Right renal cortex interstitium (tissue), 3 donors: ENCODE measurements at regions not wholly inside any gene's neighbourhood (a gene's known extent, or its start where the extent isn't known, plus 50 kb on each side); places are given as distances from the start of the nearest gene placed in this dataset.

ENCODE experiments used
- DNase-seq, 3 donors: peaks; one replicate each; pipeline ENCODE4 v3.0.0-alpha.2; 2013; ENCODE audit warnings: low read depth in 3 of 3, low spot score in 2 of 3

DNA sequence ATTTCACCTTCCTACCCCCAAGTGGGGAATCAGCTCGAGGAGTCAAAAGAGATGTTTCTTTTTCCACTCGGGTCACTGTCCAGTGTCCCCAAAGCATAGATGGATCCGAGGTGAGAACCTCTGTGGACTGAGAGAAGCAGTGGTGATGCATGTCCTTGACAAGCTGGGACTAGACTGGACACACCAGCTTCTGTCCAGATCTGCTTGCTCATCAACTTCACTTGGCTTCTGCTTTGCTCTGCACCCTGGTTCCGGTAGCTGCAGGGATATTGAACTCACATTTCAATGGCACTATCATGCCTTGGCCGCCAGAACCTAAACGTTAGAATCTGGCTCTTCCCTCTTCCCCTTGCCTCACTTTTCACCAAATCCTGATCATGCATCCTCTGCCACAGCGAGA is 50.3 kb upstream of the CXCL12 start:
- no peak for DNase-seq

DNA sequence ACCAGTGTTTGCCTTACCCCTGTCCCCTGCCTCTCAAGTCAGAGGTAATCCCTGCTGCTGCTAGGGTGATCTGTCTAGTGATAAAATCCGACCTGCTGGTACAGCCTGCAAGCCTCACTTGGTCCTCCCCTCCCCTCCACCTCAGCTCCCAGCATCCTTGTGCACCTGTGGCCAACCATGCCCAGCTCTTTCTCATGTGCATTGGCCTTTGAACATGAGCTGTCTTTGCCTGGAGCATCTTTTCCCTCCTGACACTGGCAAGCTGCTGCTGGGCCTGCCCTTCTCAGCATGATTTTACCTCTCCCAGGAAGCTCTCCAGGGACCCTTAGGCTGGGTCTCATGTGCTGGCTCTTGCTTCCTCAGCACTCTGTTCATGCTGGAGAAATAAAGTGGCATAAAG is 51.3 kb upstream of the CXCL12 start:
- no peak for DNase-seq

DNA sequence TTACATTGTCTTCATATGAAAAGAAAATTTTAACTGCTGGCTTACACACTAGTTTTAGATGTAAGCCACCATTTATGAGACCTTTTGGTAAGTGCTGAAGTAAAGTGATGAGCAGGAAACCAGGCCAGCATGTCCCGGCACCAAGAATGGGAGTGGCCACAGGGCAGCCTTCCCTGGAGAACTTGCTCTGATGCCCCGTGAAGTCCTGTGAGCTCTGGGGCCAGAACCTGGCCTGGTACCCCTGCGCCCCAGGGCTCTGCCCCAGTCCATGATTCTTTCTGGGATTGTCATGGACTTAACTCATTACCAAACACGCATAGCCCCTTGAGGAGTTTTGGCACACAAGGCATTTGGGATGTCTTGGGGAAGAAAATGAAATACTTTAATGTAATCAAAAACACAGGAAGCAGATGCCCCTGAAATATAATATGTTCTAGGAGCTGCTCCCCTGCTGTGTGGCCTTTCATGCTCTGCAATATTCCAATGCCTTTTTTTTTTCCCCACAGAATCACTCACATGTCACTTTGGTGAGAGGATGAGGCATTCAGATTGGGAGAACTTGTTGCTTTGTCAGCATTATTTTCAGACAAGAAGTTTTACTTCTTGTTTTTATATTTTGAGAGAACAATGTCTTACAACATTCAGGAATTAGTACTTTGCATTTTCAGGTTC is 53.1 kb upstream of the CXCL12 start:
- DNase-seq: no peak

DNA sequence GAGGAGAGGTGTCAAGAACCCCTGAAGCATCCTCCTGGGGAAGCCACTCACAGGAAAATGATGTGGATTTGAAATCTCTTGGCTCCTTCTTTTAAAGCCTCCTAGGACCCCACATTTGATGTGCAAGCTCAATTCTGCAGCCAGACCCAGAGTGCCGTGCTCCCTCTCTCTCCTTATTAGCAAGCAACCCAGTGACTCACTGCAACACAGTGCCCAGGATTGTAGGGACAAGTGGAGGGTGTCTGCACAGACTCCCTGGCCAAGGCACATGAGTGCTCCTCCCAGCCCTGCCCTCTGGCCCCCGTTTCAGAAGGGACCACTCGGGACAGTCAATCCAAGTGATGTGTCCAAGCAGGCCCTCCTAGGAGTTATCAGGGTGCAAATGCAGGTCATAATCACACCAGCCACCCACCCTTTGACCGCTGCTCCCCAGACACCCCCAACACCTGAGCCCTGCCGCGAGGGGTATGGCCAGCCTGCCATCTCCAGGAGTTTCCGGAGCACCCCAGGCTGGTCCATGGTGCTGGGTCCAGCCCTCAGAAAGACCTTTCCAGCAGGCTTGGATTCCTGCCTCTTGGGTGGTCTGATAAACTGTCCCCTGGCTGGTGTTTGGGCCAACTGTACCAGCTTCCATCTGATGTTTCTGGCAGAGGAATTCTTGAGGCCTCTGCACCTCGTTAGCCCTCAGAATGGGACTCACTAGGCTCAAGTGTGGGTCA is 54.5 kb upstream of the CXCL12 start:
- no peak for DNase-seq

DNA sequence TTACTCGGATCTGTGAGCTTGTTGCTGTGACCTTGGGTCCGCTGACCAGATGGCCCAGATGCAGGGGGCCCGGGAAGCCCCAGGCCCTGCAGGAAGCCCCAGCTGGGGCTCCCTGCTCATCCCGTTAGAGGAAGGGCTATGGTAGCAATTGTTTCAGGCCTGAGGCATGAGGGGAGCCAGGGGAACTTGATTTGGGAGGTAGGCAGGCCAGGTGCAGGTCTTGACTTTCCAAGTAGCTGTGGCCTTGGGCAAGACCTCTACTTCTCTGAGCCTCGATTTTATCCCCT is 55.0 kb upstream of the CXCL12 start:
- no peak for DNase-seq

DNA sequence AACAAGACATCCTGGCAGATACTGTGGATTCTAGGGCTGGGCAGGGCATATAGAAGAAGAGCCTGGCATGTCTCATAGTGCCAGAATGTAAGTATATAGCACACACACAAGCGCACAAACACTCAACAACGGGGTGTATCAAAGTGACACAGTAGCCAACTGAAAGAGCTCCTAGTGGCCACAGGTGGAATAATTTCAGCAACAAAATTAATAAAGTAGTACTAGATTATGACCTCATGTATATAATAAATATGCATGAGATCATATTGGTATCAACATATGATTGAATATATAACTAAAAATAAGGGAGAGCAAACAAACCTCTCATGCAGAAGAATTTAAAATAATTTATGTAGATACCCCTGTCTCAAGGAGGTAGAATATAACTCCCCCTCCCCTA is 72.4 kb upstream of the CXCL12 start:
- no peak for DNase-seq

DNA sequence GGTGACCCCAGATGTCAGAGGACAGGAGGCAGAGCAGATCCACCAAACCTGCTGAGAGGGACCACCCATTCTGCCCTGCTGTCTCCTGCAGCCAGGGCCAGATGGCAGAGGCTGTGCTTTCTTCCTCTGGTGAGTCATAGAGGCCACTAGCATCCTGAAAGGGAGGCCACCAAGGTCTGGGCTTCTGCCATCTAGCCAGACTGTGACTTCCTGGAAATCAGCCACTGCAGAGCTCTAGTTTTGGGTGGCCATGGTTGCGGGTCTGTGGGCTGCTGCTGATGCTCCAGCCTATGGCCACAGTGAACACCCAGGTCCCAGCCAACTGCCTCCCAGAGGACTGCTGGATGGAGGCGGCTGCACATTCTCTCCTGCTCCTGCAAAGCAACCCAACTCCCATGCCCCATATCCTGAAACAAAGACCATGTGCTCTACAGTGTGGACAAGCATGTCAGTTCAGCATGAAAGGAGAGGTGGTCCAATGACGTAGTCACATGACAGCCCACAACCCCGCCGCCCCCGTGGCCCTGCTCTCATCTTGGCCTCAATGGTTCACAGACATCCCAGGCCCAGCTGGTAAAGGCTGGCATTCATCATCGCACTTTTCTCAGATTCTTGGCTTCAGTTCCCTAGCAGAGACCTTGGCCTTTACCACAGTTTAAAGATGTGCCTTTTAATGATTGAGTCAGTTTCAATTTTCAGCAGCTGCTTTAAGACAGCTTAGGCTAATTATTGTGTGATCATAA is 73.9 kb upstream of the CXCL12 start:
- no peak for DNase-seq

DNA sequence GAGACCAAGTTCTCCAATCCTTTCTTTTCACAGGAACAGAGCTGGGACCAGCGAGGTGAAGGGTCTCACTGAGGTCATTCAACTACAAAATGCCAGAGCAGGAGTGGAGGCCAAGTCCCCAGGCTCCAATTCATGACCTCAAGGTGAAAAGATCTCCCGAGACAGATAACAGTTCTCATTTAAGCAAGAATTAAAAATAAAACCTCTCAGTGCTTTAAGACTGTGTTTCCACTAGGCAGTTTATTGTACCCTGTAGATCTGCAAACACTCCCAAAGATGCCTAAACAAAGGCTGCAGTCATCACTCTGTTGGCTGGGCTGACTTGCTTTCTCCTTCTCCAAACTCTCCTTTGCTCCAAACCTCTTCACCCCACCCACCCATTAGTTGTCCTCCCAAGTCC is 74.8 kb upstream of the CXCL12 start:
- DNase-seq: no peak

DNA sequence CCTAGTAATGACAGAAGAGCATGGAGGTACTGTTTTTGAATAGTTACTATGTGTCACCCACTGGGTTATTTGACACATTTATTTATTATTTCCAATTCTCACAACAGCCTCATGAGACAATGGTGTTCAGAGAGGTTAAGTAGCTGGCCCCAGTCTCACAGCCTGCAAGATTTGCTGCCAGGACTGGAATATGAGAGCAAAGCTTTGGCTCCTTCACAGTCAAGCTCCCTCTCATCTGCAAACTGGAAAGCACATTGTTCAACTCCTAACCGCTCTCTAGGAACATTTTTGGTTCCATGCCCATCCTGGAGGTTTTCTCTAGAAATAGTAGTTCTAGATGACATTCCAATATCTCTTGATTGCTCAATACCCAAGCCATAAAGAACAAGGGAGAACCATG is 75.5 kb upstream of the CXCL12 start:
- no peak for DNase-seq

DNA sequence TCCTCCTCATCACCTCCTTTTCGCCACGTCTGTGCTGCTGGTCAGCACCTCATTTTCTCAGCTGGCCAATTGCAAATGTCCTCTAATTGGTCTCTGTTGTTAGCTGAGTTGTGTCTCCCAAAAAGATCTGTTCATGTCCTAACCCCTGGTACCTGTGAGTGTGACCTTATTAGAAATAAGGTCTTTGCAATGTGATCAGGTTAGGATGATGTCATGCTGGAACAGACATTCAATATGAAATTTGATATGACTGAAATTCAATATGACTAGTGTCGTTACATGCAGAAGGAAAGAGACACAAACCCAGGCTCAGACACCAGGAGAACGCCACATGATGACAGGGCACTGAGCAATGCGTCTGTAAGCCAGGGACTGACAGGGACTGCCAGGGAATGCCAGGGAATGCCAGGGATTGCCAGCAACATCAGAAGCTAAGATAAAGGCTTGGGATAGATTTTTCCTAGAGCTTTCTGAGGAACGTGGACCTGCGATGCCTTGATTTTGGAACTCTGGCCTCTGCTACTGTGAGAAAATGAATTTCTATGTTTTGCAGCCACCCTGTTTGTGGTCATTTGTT is 77.5 kb upstream of the CXCL12 start:
- no peak for DNase-seq

DNA sequence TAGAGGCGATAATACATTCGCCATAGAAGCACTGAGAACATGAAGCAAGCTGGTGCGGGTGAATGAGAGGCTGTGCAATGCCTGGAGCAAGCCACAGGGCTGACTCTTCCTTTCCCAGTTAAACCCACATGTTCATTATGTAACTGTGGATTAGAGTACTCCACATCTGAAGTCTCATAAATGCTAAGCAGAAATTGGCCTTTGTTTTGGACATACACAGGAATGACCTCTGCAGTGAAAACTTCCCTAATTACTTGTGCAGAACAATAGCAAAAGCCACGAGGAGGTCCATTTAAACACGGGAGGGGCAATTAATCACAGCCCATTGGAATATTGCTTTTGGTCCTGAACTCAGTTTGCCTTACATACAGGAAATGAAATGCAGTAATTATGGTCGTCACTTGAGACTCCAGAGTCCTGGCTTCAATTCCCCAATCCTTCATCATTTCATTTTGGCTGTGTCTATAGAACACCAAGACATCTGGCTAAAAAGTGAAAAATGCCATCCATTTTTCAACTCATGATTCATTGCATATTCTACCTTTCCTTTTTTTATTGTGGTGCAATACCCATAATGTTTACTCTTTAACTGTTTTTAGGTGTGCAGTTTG is 78.7 kb upstream of the CXCL12 start:
- DNase-seq: no peak

DNA sequence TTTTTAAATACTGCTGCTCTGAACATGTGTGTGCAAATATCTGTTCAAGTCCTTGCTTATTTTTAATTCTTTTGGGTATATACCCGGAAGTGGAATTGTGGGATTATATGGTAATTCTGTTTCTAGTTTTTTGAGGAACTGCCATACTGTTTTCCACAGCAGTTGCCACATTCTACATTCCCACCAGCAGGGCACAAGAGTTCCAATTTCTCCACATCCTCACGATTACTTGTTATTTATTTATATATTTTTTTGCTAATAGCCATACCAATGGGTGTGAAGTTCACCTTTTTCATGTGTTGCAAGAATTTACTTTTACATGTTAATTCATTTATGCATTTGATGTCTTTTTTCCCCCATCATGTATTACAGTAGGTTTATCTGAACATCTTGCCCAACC is 79.6 kb upstream of the CXCL12 start:
- DNase-seq: no peak

DNA sequence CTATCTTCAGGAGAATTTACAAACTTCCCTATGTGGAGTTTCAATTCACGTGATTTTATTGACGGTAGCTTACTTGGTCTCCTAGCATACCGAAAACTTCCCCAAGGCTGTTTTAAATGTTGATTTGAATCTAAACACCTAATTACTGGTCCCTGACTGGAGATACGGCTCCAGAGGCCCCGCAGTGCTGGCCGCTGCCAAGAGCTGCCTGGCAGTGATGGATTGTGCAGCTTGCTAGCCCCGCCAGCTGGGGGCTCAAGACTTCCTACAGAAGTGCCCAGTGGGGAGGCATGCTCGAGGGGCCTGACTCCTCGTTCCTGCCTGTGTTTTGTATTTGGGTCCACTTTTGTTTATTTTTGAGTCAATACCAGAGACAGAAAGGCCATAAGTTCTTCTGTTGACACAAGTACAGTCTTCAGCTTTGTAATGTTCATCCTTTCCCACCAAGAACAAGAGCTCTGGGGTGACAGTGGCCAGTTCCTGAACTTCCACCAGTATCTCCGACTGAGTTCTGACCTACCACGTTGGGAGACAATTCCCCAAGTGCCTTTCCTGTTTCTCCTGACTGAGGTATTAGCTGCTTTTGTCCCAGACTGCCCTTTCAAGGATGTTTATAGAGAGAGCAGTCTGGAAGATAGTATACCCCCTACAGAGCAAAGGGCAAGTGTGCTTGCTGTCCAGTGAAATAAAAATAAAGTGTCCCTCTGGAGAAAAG is 80.7 kb upstream of the CXCL12 start:
- DNase-seq: no peak

DNA sequence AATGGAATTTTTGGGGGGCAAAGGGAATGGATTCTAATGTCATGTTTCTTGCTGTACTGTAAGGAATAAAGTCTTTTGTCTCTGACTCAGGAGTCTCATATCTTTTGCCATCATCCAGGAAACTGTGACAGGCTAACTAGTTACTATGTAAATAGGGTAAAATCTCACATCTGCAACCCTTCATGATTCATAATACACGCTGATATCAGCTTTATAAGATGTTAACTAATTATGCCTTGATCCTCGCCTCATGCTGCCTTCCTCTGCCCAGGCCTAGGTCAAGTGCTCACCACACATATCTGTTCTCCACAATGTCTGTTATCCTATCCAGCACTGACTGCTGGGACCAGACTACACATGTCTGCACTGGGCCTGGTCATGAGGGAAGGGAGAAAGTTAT is 81.3 kb upstream of the CXCL12 start:
- no peak for DNase-seq

DNA sequence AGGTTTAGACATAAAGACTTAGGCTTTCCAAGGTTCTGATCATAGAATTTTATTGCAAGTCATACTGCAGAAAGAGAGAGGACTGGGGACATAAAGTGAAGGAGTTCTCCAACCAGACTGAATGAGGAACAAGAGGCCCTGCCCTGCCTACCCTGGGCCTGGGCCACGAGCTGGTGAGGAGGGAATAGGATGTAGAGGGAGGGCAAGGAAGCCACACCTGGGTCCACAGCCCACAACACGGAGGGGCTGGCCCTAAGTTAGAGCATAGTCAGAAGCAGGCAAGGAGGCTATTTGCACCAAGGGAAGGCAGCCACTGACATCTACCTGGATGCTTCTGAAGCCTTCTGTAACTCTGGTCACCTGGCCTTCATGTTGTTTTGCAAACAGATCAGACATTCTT is 82.2 kb upstream of the CXCL12 start:
- no peak for DNase-seq

DNA sequence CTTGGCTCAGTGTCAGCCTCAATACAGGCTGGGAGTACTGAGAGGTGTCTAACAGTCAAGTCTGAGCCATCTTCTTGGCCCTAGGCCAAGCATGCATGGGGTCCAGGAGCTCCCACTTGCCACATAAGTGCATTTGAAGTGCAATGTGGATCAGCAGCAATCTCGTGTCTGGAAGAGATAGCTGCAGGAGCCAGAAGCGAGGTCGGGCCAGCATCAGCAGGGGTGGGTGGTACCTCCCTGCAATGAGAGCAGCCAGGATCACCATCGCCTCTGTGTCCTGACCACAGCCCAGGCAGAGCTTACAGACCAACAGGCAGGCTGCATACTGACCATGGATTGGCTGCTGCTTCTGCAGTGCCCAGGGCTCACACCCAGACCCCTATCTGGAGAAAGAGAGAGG is 83.0 kb upstream of the CXCL12 start:
- no peak for DNase-seq

DNA sequence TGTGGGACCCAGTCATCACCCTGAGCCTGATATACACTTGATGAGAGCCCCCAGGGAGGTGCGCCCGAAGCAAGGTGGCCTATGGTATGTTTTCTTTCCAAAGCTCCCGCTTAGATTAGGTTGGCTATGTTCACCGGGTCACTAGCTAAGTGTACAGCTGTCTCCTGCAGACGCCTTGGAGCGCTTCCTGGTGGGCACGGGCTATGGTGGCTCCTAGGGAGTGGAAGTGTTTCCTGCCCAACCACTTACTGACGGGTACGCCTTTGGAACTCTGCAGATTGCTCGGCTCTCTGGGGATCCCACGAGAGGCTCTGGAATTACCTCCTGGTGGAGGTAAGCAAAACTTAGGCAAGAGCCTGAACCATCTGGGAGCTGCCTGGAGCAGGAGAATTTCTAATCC is 83.6 kb upstream of the CXCL12 start:
- no peak for DNase-seq

DNA sequence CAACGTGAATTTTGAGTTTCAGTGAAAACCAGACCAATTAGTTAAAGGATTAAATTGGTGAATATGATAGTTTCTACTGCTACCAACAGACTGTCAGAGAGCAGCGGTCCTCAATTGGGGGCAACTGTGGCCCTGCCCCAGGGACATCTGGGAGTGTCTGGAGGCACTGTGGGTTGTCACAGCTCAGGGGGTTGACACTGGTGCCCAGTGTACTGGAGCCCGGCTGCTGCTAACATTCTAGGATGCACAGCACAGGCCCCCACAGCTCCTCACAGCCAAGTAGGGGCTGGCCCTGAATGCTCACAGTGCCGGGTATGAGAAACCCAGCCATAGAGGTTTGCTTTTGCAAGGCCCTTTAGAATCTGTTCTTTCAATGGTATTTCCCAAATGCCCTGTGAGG is 84.1 kb upstream of the CXCL12 start:
- DNase-seq: no peak

DNA sequence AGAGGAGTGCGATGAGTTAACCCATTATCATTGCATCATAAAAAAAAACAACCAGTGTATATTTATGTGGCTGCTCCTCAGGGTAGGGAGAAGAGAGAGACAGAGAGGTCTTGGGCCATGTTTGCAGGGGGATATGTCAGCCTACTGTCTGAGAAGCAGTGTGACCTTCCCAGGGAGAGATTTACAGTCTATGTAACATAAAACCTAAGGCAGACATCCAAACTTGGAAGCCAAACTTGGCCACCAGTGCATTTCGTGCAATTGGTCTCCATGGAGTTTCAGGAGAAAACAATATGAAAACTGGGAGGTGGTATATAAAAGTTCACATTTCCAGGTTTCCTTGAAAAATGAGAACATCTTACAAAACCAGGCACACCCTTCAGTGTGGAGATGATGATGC is 85.9 kb upstream of the CXCL12 start:
- DNase-seq: peak in 1 of 3 donors; percentile 41

DNA sequence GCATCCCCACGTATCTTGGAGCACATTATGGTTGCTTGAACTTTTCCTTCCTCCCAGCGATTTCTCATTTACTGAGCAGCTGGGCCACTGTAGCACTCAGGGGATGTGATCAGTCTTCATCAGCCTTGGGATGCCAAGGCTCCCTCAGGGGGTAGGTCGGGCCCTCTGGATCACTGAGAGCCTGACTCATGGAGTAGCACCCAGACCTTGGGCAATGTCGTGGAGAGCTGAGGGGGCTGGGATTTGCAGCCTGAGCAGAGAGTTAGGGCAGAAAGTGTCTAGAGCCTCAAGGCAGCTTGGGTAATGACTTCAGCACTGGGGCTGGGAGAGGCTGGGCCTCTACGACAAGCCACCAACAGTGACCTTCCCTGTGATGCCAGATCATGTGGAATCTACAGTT is 86.5 kb upstream of the CXCL12 start:
- DNase-seq: no peak

DNA sequence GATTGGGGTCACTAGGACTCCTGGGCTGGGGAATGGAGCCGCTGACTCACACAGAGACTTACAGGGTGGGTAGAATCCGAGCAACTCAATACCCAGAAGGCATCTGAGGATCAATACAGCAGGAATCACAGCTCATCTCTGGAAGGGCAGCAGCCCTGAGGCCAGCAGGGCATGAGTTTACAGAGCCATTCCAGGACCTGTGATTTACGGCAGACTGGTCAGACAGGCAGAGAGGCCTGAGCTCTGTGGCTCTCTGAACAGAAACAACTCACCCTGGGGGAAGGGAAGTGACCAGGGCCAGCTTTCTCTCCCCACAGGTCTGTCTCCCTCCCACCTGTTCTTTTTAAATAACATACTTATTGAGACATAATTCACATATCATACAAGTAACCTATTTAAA is 88.2 kb upstream of the CXCL12 start:
- DNase-seq: no peak
